Suprapubic skin (tissue), 4 donors: ENCODE measurements at regions not wholly inside any gene's neighbourhood (a gene's known extent, or its start where the extent isn't known, plus 50 kb on each side); places are given as distances from the start of the nearest gene placed in this dataset.

Experiments
- DNase-seq, 2 donors: peaks; one replicate each; pipeline ENCODE4 v3.0.0-alpha.2; 2019; ENCODE audit warnings: low spot score in 2 of 2
- H3K27ac ChIP-seq: fragments of 200-600 bp; sonication (generic); one replicate; pipeline ENCODE4 v1.5.1; 2019
- H3K27me3 ChIP-seq: fragments of 200-600 bp; sonication (generic); one replicate; pipeline ENCODE4 v1.5.1; 2019
- H3K36me3 ChIP-seq: fragments of 200-600 bp; sonication (generic); one replicate; pipeline ENCODE4 v1.5.1; 2019
- H3K4me1 ChIP-seq: fragments of 200-600 bp; sonication (generic); one replicate; pipeline ENCODE4 v1.5.1; 2019
- H3K4me3 ChIP-seq: fragments of 200-600 bp; sonication (generic); one replicate; pipeline ENCODE4 v1.5.1; 2019; ENCODE audit warnings: mild to moderate bottlenecking
- H3K9me3 ChIP-seq: fragments of 200-600 bp; sonication (generic); one replicate; pipeline ENCODE4 v1.5.1; 2019
- CTCF ChIP-seq, 2 donors: fragments of 200-600 bp in 1 of 2; fragments of 450-650 bp in 1 of 2; sonication (generic) in 1 of 2; IDR thresholded peaks; one replicate each; pipeline ENCODE4 v1.5.1; 2016 to 2019; ENCODE audit warnings: antibody characterized with exemption in 2 of 2, mild to moderate bottlenecking in 1 of 2, moderate library complexity in 1 of 2
- EP300 ChIP-seq: sonication (generic); formaldehyde crosslinking; IDR thresholded peaks from one replicate; pipeline ENCODE4 v1.6.1; 2017; ENCODE audit warnings: antibody characterized with exemption
- POLR2A ChIP-seq, 2 donors: fragments of 450-650 bp; IDR thresholded peaks; one replicate each; pipeline ENCODE4 v1.6.1; 2017; ENCODE audit warnings: antibody characterized with exemption in 2 of 2, mild to moderate bottlenecking in 2 of 2, moderate library complexity in 2 of 2
- POLR2AphosphoS5 ChIP-seq, 3 donors: sonication (generic); formaldehyde crosslinking; IDR thresholded peaks; one replicate each; pipeline ENCODE4 v1.6.1; 2017; ENCODE audit warnings: antibody characterized with exemption in 3 of 3
- WGBS: methylation state at CpG from one replicate; pipeline ENCODE4 v1.1.5; 2018; 5-methylcytosine and 5-hydroxymethylcytosine counted together

DNA sequence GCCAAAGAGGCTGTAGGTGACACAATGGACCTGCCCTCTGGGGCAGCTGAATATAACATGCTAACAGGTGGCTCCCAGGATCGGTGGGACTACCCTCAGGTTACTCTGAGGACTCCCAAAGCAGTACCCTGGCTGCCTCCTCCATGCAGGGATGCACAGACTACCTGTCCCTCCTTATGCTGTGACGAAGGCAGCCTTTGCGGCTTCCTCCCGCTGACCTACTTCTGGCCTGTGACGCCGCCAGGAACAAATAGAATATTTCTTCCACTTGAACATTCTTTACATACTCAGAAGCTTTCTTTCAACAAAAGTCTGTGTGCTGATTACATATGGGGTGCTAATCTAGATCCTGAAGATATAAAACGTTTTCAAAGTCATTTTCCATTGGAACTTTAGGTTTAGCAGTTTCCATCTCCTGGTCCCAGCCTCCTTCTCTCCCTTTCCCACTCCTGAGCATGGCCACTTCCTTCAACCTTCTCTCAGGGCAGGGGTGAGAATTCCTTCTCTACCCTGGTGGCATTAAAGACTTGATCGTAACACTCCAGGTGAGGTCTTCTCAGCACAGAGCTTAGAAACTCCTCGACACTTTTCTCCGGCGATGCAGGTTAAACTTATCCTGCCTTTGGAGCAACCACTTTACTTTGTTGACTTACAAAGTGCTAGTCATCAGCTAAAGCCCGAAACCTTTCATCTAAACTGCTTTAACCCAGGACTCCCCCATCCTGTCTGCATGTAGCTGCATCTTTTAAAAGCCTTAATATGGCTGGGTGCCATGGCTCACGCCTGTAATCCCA is 58.9 kb upstream of the STK17B start:
- Histone ChIP-seq H3K9me3 (no peaks in the 10 kb centered on the region), H3K27ac (no peak overlapping the region), H3K27me3 (no peaks in the 10 kb centered on the region), H3K36me3 (no peaks in the 10 kb centered on the region), H3K4me1 (peaks cover 42% of the 10 kb centered on the region), H3K4me3 (no peak overlapping the region)
- WGBS: 86% methylated on average over 13 of the region's 13 CpGs
- no peak for DNase-seq
- TF ChIP-seq EP300: no peak
- TF ChIP-seq POLR2AphosphoS5 (IDR thresholded peaks at IDR 0.05): no peak
- no peak for TF ChIP-seq CTCF (IDR thresholded peaks at IDR 0.05)
- no peak for TF ChIP-seq POLR2A (IDR thresholded peaks at IDR 0.05)

- peak overlapping the region; percentile 90 for H3K27ac ChIP-seq
- peaks cover 39% of the 10 kb centered on the region for H3K4me1 ChIP-seq
- no peaks in the 10 kb centered on the region for H3K27me3 ChIP-seq
- no peaks in the 10 kb centered on the region for H3K36me3 ChIP-seq
- no peaks in the 10 kb centered on the region for H3K9me3 ChIP-seq
- TF ChIP-seq POLR2AphosphoS5 (IDR thresholded peaks at IDR 0.05): peak in 2 of 3 donors; percentile 53 to 86
- TF ChIP-seq CTCF (IDR thresholded peaks at IDR 0.05): no peak
- WGBS: 15% methylated on average over 5 of the region's 5 CpGs
- no peak overlapping the region for H3K4me3 ChIP-seq
- DNase-seq: peak in 1 of 2 donors; percentile 73
Observed at GRCh38 chr2:196233021-196233804, 61.8 kb upstream of the STK17B start.

- TF ChIP-seq POLR2A (IDR thresholded peaks at IDR 0.05) (no peak), EP300 (no peak), POLR2AphosphoS5 (IDR thresholded peaks at IDR 0.05) (no peak)
- 60% methylated on average over 4 of the region's 4 CpGs for whole genome bisulfite sequencing
- Histone ChIP-seq H3K27me3 (no peaks in the 10 kb centered on the region), H3K4me3 (no peak overlapping the region), H3K9me3 (no peaks in the 10 kb centered on the region), H3K36me3 (no peaks in the 10 kb centered on the region), H3K4me1 (peaks cover 39% of the 10 kb centered on the region), H3K27ac (peak overlapping the region; percentile 90)
- no peak for DNase-seq
Observed at GRCh38 chr2:196233805-196234475, 62.6 kb upstream of the STK17B start.

GRCh38 chr2:196234672-196235071 is 63.3 kb upstream of the STK17B start:
- H3K27ac ChIP-seq: peak overlapping the region; percentile 90
- no peaks in the 10 kb centered on the region for H3K27me3 ChIP-seq
- no peak overlapping the region for H3K4me3 ChIP-seq
- DNase-seq: no peak
- peaks cover 43% of the 10 kb centered on the region for H3K4me1 ChIP-seq
- WGBS: 65% methylated on average over 4 of the region's 4 CpGs
- H3K36me3 ChIP-seq: no peaks in the 10 kb centered on the region
- H3K9me3 ChIP-seq: no peaks in the 10 kb centered on the region
- TF ChIP-seq EP300 (no peak), POLR2AphosphoS5 (IDR thresholded peaks at IDR 0.05) (no peak), CTCF (IDR thresholded peaks at IDR 0.05) (no peak), POLR2A (IDR thresholded peaks at IDR 0.05) (no peak)

DNA sequence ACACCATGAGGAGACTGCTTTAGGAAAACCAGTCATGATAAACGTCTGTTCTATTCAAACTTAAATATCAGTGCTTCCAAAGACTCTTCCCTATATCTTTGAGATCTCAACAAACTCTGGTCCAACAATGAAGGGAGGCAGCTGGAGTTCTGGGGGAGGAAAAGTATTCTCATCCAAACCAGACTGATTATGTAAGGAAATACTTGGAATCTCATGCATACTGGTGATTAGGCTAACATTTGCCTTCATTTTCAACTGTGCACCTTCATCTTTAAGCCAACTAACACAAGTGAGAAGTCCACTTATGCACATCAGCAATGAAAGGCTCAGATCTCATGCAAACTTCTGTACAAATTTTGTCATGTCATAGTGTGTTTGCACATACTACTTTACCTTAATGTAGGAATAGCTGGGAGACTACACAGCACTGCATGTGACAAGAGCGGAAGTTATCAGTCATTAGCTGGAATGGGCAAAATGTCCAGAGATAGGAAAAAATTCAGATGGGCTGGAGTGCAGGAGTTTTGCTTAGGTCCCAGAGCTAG is 67.5 kb upstream of the STK17B start:
- no peak for DNase-seq
- peaks cover 23% of the 10 kb centered on the region for H3K4me1 ChIP-seq
- no peaks in the 10 kb centered on the region for H3K27me3 ChIP-seq
- no peak overlapping the region for H3K27ac ChIP-seq
- H3K9me3 ChIP-seq: no peaks in the 10 kb centered on the region
- TF ChIP-seq CTCF (IDR thresholded peaks at IDR 0.05) (no peak), EP300 (no peak), POLR2A (IDR thresholded peaks at IDR 0.05) (no peak), POLR2AphosphoS5 (IDR thresholded peaks at IDR 0.05) (no peak)
- no peaks in the 10 kb centered on the region for H3K36me3 ChIP-seq
- 78% methylated on average over 2 of the region's 2 CpGs for WGBS
- no peak overlapping the region for H3K4me3 ChIP-seq
